Kidney (tissue), 13 donors: ENCODE measurements at regions not wholly inside any gene's neighbourhood (a gene's known extent, or its start where the extent isn't known, plus 50 kb on each side); places are given as distances from the start of the nearest gene placed in this dataset.

ENCODE experiments used
- DNase-seq, 5 donors: peaks; one replicate each; pipeline ENCODE4 v3.0.0-alpha.2; 2013 to 2020
- FAIRE-seq: peaks from 2 replicates; lab custom pipeline; 2012; peaks lifted over from hg19 to GRCh38; lab: Jason Lieb, UNC
- H3K27ac ChIP-seq, 2 donors: one replicate each; pipeline ENCODE4 v1.7.0; 2013; ENCODE audit warnings: low read depth in 2 of 2, low read length in 2 of 2, inconsistent platforms in 1 of 2
- H3K27me3 ChIP-seq: one replicate; pipeline ENCODE4 v1.7.1; 2013; ENCODE audit warnings: low read length, inconsistent platforms; ENCODE audit not compliant: control insufficient read depth, insufficient read depth
- H3K36me3 ChIP-seq, 3 donors: one replicate each; pipeline versions ENCODE4 v1.7.0 to v1.7.1; 2013; ENCODE audit warnings: low read length in 3 of 3, control low read depth in 1 of 3, inconsistent platforms in 1 of 3; ENCODE audit not compliant: insufficient read depth in 3 of 3, control insufficient read depth in 2 of 3
- H3K4me1 ChIP-seq, 3 donors: one replicate each; pipeline versions ENCODE4 v1.7.0 to v1.7.1; 2013; ENCODE audit warnings: low read length in 3 of 3, inconsistent platforms in 1 of 3, low read depth in 1 of 3; ENCODE audit not compliant: control insufficient read depth in 2 of 3, insufficient read depth in 2 of 3
- H3K4me3 ChIP-seq, 3 donors: one replicate each; pipeline versions ENCODE4 v1.7.0 to v1.8.1; 2013; ENCODE audit warnings: low read length in 3 of 3, control low read depth in 1 of 3, inconsistent platforms in 1 of 3
- H3K9ac ChIP-seq, 3 donors: one replicate each; pipeline versions ENCODE4 v1.7.0 to v1.7.1; 2013; ENCODE audit warnings: low read length in 3 of 3, control low read depth in 1 of 3, inconsistent platforms in 1 of 3
- H3K9me3 ChIP-seq, 3 donors: one replicate each; pipeline versions ENCODE4 v1.7.0 to v1.7.1; 2013; ENCODE audit warnings: low read length in 3 of 3, control low read depth in 1 of 3, inconsistent platforms in 1 of 3; ENCODE audit not compliant: control insufficient read depth in 2 of 3, insufficient read depth in 1 of 3
- CTCF ChIP-seq: IDR thresholded peaks from 3 replicates; pipeline ENCODE4 v1.5.1; 2012; ENCODE audit warnings: mild to moderate bottlenecking, moderate library complexity, borderline replicate concordance; ENCODE audit not compliant: insufficient read depth; ENCODE audit errors: extremely low read depth
- intact Hi-C: fragments of 100-400 bp; cut with DNase I; formaldehyde crosslinking; loops from one replicate; pipeline ENCODE4 v1.11.1; 2022
- donor health status: control.
- donor health status: control.
- donor health status: control.
- donor health status: control.
- donor health status: control.
- donor health status: DM: yes; HTN: yes; CAD: no.
- donor health status: Normal renal cell carcinoma (clear cell type).

- no peak for FAIRE-seq
- no peak overlapping the region for H3K27ac ChIP-seq
- TF ChIP-seq CTCF = no peak
- intact Hi-C loops = no loop called here
- H3K4me1 ChIP-seq = peaks cover 0 to 3% (median 0%) of the 10 kb centered on the region in 3 donors
- no peaks in the 10 kb centered on the region for H3K27me3 ChIP-seq
- DNase-seq = peak in 1 of 5 donors; percentile 4
- no peaks in the 10 kb centered on the region for H3K9me3 ChIP-seq
- H3K36me3 ChIP-seq = no peaks in the 10 kb centered on the region
- no peak overlapping the region for H3K4me3 ChIP-seq
- no peak overlapping the region for H3K9ac ChIP-seq
These were observed 111.0 kb upstream of the NFIB start for GRCh38 chr9:14424983-14425382.

- Histone ChIP-seq H3K9ac (no peak overlapping the region), H3K36me3 (no peaks in the 10 kb centered on the region), H3K4me3 (no peak overlapping the region), H3K27me3 (no peaks in the 10 kb centered on the region), H3K27ac (no peak overlapping the region), H3K9me3 (no peaks in the 10 kb centered on the region), H3K4me1 (peaks cover 0 to 3% (median 0%) of the 10 kb centered on the region in 3 donors)
- TF ChIP-seq CTCF = no peak
- no peak for FAIRE-seq
- DNase-seq = peak in 3 of 5 donors; percentile 52 to 64 (median 61)
- intact Hi-C loops = no loop called here
These were observed 110.3 kb upstream of the NFIB start for GRCh38 chr9:14424289-14424688.

GRCh38 chr9:14423815-14424261, 109.9 kb upstream of the NFIB start:
- no peak for FAIRE-seq
- TF ChIP-seq CTCF = no peak
- intact Hi-C loops = no loop called here
- H3K27me3 ChIP-seq = no peaks in the 10 kb centered on the region
- H3K27ac ChIP-seq = no peak overlapping the region
- no peaks in the 10 kb centered on the region for H3K36me3 ChIP-seq
- DNase-seq = no peak
- no peak overlapping the region for H3K9ac ChIP-seq
- H3K4me1 ChIP-seq = peaks cover 0 to 3% (median 0%) of the 10 kb centered on the region in 3 donors
- H3K9me3 ChIP-seq = no peaks in the 10 kb centered on the region
- H3K4me3 ChIP-seq = no peak overlapping the region

GRCh38 chr9:14421291-14421690, 107.3 kb upstream of the NFIB start:
- FAIRE-seq = no peak
- intact Hi-C loops = no loop called here

More at GRCh38 chr9:14421291-14421690, 107.3 kb upstream of the NFIB start:
- H3K27me3 ChIP-seq = no peaks in the 10 kb centered on the region
- no peak for TF ChIP-seq CTCF
- no peaks in the 10 kb centered on the region for H3K36me3 ChIP-seq
- H3K27ac ChIP-seq = no peak overlapping the region
- no peak for DNase-seq
- no peak overlapping the region for H3K9ac ChIP-seq
- peaks cover 0 to 3% (median 0%) of the 10 kb centered on the region in 3 donors for H3K4me1 ChIP-seq
- no peaks in the 10 kb centered on the region for H3K9me3 ChIP-seq
- no peak overlapping the region for H3K4me3 ChIP-seq
